ENCODE measurements at regions not wholly inside any gene's neighbourhood (a gene's known extent, or its start where the extent isn't known, plus 50 kb on each side); places are given as distances from the start of the nearest gene placed in this dataset.
"Not testable (repeated sequence)": the region's sequence is repeated elsewhere in the genome, so short reads cannot be mapped to it uniquely, and the experiment has no call there.

DNA sequence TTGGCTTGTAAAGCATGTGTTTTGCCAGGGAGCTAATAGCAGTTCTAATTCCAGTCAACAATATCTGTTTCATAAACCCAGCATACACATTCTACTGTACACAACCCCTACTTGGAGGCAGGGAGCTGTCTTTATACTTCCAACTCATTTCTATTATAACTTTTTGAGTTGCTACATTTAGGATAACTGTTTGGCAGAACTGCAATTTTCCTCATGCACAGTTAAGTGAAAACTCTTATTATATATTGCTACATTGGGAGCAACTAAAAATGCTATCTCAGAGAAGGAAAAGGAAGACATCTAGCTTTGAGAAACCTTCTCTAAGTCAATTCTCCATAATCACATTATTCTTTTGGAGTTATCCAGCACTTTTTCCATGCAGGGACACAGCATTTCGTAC is 480.2 kb downstream of the RPS29 start:
- no peak for DNase-seq

DNA sequence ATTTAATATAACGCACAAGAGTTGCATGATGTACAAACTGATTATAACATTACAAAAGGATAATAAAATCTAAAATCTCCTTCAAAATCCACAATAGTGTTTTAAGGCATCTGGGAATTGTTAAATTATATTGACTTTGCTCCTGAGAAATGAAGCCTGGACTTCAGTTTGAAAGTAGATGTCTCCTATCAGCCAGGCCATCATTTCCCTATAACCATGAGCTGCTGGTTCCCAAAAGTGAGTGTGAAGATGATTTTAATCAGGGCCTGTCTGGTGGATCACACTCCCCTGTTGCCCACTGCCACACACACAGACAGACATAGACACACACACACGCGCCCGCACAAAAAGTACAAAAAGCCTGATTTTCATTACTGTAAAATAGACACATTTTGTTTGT is 480.7 kb downstream of the RPS29 start:
- no peak for DNase-seq

DNA sequence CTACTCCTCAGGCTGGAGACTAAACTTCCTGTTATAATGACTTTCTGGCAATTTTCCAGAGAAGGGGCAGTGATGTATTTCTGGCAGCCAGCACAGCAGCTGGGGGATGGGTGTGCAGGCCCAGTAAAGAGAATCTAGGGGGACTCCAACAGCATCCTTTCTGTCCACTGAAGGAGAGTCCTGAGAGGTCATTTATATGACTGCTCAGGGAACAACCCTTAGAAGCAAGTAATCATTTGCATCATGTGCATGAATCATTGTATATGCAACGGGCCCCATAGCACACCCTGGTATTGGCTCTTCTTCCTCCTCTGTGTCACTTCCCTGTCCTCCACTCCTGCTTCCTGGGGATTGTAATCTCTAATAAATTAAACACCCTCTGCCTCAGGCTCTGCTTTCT is 493.8 kb downstream of the RPS29 start:
- DNase-seq, result no peak

DNA sequence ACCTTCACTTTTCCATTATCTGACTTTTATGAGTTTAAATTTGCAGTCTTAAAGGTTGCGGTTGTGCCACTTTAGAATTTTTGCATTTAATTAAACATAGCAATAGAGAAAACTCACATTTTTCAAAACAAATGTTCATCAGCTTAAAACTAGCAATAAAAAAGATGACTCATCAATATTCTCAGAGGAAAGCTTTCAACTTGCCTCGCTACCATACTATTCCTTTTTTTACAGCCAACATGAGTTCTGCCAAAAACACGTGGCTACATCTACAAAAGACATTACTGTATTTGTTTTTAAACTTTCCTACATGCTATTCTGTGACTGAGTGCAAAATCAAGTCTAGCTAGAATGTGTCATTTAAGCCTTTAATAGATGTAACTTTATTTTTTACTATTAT is 497.1 kb downstream of the RPS29 start:
- no peak for DNase-seq

DNA sequence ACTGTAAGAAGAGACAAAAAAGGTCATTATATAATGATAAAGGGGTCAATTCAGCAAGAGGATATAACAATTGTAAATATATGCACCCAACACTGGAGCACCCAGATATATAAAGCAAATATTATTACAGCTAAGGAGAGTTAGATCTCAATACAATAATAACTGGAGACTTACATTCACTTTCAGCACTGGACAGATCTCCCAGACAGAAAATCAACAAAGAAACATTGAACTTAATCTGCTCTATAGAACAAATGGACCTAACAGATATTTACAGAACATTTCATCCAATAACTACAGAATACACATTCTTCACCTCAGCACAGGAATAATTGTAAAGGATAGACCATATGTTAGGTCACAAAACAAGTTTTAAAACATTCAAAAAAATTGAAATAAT is 512.9 kb downstream of the RPS29 start:
- not testable (repeated sequence) for DNase-seq

DNA sequence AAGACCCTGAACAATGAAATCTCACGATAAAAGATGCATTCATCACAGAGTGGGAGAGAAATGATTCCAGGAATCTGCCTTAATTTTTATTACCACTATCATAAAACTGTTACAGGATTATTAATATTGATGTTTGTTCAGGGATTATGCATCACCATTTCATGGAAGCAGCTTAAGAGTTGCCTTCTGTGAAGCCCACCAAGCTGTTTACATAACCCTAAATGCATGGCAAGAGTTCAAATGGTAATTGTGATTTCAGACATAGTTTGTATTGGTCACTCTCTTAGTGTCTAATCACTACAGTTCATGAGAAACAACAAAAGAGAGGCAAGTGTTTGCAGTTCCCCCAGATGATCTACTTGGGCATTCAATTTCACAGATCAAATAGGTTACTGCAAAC is 527.7 kb downstream of the RPS29 start:
- DNase-seq, result no peak

DNA sequence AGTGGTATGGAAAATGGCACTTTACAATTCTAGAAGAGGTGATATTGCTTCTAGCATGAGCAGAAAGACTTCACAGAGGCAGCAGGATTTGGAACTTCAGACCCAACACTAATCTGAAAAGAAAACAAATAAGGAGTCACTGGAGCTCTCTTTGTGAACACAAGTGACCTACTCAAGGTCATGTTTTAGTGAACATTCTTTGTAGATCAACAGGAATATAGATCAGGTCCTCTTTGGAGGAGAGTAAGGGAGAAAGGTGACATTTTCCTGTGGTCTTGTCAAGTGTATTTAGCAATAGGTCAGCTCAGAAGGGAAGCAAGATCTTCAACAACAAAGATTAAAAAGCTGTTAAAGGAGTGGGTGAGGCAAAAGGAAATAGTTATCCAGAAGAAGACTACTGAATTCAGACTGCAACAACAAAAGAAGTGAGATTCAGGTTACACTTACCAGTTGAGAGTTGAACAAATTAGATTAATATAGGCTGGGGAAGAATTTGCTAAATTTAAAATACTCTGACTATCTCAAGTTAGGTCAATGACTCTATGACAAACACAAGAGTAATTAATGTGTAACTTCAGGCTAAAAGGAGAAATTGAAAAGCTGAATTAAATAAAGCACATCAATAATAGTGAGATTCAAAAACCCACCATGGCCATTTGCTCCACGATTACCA is 528.2 kb downstream of the RPS29 start:
- DNase-seq, result no peak

DNA sequence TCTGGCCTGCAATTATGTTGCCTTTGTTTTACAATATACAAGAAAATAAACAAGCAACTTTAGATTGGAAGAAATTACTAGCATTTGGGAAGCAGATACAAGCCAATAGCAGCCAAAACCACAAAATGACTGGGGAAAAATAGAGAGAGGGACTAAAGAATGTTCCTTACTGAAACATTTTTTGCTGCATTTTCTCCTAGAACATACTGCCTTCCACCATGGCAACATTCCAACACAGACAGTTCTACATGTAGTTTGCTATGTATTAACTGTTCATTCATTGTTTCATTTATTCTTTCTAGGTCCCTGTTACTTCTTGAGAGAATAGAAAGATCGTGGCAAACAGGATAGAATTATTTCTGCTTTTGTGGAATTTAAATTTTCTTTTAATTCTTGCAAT is 530.2 kb downstream of the RPS29 start:
- no peak for DNase-seq

DNA sequence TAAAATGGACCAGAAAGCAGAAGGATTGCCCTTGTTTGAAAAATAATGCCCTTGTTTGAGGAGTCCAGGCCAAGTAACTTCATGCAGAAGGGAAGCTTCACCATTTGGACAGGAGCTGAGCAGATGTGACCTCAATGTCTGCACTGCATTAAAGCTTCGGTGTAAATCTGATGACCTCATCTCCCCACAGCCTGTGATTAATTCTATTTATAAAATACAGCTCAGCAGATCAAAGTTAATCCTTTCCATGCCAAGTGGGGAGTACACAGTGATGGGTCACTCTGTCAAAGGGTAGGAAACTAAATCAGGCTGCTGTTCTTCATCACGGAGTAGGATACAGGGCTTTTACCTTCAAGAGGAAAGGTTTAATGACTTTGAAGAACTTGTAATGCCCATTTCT is 533.7 kb downstream of the RPS29 start:
- DNase-seq, result no peak

DNA sequence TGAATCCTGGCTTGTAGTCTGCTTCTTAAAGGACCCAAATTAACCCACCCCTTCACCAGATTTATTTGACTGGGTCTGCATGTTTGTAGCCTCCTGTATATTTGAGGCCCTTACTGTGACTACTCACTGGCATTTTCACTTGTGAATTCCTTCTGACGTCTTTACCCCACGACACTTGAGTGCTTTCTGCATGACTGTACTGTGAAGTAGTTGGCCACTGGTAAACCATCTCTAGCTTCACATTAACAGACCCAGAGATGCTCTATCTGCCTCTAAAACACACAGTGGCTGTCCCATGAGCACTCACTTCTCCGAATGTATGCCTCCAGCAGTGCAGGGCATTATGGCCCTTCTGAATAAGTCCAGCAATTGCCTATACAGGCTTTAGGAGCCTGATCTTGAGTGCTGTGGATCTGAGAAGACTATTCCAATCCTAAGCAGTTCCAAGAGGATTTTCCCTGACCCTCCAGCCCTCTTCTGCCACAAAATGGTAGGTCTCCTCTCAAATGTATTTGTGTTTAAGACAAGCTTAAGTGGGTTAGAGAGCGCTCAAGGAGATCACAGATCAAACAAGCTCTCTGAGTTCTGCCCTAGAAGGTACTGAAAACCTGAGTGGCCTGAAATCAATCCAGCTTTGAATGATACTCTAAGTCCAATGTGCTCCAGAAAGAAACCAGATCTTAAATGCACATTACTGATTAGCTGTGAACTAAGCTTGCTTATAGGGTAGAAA is 534.7 kb downstream of the RPS29 start:
- DNase-seq, result no peak

DNA sequence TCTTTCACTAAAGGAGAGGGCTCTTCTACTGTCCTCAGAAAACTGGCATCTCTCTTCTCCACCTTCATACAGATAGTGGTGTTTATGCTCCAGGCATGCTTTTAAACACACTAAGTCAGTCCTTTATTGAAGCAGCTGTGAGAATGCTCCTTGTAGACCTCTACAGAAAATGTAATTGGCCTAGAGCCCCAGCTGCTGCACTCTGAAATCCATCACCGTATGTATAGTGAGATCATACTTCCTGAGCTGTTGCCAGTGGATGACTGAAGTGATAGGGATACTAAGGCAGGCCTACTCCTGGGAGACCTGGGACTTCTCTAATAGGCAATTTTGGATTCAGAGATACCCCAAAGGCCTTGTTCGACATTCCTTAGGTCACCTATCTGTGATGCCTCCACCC is 535.4 kb downstream of the RPS29 start:
- no peak for DNase-seq

DNA sequence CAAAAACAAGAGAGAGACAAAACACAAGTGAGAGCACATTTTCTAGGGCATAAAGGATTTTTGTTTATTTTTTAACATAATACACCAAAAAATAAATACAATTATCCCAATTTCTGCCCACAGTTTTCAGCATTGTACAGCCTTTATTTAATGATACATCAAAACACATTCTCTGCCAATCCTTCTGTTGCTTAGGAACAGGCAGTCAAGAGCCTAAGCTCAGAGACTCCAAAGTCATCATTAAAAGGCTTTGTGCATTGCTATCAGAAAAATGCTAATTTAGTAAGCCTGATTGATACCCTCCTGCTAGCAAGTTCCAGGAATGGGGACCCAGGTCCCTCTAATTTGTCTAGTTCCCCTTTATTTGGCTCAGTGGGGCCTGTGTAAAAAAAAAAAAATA is 536.5 kb downstream of the RPS29 start:
- DNase-seq, result peak; percentile 57

DNA sequence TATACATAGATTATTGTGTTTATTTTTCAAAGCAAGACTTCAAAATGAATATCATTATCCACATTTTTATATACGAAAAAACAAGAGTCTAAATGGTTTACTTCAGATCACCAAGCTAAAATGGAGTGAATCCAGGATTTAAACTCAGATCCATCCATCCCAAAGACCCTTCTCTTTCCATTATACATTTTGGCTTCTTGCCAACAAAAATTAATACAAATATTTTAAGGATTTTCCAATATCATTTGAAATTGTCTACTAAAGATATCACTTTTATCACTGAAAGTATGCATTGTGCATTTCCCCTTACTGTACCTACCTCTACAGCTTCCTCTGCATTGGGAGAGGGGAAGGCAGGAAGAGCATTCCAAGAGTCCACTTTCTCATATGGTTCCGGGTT is 541.2 kb downstream of the RPS29 start:
- no peak for DNase-seq

DNA sequence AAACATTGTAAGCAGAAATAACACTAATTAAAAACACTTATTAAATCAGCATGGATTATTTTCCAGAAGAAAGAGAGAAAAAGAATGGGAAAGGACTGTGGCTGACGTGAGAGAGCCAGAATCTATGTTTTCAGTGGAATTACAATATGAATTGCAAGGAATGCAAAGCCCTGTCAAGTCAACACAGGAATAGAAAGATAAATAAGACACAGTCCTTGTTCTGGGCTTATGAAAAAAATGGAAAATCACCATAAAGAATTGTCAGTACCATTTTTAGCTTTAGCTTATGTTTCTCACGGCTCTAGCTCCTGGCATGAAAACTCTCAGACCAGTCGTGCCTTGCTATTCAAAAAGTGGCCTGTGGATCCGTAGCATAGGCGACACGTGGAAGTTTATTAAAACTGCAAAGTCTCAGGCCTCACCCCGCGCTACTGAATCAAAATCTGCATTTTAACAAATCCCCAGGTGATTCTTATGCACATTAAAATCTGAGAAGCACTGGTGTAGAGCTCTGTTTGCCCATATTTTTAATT is 549.1 kb downstream of the RPS29 start:
- DNase-seq, result no peak

DNA sequence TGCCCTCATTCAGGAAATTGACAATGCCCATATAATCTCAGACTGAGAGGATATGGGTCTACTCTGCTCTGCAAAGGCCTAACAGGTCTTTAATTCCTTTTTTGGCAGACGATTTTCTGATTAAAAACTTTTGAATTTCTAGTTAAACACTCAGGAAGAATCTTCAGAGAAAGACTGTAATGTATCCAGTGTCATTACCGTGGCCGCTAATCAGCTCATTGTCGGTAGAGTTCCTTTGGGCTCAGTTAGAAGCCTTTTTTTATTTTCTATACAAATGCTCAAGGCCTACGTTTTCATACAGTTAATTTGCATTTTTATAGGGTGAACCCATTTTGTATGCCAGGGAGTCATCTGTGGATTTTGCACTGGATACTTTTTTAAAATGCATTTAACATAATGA is 549.9 kb downstream of the RPS29 start:
- no peak for DNase-seq

DNA sequence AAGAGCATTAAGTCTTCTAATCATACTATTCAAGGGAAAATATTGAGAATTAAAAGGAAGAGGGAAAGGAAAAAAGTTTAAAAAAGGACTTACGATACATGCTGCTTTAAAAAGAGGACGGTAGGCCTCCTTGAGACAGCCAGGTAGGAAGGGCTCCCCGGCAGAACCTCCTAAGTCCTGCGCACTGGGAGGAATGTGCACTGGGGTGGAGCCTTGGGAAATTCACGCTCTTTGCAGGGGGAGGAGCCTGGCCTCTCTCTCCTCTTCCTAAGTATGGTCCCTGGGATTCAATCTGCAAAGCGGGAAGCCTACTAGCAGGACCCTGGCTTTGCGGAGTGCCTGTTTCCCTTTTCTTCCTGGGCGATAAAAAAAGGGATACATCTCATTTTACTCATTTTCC is 553.0 kb downstream of the RPS29 start:
- no peak for DNase-seq

DNA sequence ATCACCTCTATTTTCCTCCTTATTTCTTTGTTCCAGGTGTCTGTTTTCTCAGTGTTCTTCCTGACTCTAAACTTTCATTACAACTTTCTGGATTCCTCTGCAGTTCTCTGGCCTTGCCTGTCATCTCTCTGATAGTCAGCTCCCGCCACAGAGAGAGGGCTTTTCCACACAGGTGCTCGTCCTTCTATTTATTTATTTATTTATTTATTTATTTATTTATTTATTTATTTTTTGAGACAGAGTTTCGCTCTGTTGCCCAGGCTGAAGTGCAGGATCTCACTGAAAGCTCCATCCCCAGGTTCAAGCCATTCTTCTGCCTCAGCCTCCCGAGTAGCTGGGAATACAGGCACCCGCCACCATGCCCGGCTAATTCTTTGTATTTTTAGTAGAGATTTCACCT is 554.5 kb downstream of the RPS29 start:
- not testable (repeated sequence) for DNase-seq

DNA sequence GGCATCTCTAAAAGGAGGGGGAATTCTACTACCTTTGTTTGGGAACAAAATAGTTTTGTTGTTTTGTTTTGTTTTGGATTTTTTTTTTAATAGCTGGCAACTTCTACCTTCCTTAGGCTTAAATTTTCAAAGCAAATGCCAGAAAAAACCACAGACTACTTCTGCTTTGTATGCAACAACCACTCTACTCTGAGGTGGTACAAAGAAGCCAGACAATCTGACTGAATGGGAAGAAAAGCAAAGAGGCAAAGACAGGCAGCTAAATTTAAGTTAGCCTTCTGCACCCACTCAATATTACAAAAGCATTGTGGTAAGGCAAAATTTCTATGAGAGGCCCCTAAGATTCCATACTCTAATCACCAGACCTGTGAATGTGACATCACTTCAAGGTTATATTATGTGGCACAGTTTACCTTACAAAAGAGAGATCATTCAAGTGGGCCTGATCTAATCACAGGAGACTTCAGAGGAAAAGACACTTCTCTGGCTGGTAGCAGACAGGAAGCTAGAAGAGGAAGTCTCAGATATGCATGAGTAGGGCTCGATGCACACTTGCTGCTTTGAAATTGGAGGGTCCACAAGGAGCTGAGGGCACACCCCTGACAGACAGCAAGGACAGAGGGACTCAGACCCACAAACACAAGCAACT is 566.6 kb downstream of the RPS29 start:
- no peak for DNase-seq

DNA sequence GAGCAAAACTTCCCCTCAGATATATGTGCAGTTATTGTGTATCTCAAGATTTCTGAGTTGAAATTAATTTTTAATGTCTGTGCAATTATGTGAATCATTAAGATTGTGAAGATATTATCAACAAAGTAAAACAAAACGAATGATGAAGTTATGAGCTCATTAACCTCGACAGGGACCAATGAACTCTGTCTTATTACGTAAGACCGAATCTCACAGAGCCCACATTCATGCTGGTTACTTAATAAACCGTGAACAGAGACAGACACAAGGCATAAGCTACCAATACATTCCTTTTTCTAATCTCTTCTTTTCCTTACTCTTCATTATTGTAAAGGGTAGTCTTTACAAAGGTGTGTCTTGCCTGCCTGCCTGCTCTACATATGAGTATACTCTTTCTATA is 568.7 kb downstream of the RPS29 start:
- no peak for DNase-seq

DNA sequence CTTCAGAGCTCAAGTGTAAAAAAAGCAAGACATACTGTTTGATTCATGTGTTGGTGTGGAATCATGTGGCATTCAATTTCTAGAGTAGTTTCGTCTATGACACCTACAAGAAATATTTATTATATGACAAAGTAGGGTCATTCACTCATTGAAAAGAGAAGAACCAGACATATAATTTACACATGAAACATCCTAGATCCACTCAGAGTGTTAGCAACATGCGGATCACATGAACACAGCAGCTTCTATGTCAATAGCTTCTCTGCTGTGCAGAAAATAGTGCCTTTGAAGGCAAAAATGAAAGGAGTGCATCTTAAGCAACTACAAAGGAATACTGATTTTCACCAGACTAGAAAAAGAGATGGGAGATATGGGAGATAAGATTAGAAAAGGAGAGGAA is 569.8 kb downstream of the RPS29 start:
- DNase-seq, result no peak

DNA sequence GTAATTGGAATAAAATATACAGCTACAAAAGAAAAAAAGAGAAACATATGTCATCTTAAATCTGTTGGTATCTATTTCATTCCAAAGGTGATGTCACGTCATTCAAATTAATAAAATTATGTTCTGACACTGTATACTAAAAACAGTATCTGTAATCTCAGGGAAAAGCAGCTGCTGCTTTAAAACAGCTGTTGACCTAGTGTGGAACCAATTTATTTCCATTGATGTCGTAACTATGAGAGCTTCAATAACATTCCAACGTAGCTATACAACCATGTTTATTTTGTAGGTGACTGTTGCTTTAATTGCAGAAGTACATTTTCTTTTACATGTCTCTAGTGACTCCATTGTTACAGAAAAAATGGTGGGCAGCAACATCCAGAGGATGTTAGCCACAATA is 571.7 kb downstream of the RPS29 start:
- DNase-seq, result no peak

DNA sequence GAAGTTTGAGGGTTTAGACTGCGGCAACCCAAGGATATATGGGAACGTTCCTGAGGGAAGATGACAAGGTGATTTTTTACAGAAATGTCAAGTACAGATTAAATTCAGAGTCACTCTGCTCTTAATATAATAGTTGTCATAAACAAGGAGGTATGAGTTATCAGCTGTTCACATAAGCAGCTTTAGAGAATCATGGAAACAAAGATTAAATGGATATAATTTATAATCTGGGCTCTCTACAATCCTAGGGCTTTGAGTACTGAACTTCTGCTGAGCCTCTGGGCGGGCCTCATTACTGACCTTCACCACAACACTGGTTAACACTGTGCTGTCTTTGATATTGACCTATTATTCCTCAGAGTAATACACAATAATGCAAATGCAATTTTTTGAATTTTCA is 577.8 kb downstream of the RPS29 start:
- no peak for DNase-seq

DNA sequence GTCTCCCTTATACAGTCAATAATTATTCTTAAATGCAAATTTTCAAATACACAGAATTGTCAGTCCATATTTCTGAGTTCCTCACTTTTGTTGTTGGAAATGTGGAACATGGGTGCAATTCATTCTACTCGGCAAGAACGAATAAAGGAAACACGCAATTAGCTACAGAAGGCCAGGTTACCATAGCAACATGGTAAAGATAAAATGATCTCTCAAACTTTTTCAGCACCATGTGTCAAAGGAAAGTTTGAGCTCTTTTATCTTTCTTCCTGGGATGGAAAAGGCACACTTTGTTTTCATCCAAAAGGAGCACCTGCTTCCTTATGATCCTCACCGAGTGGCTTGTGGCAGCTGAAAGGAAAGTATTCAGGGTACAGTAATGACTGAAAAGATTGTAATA is 595.0 kb downstream of the RPS29 start:
- no peak for DNase-seq

DNA sequence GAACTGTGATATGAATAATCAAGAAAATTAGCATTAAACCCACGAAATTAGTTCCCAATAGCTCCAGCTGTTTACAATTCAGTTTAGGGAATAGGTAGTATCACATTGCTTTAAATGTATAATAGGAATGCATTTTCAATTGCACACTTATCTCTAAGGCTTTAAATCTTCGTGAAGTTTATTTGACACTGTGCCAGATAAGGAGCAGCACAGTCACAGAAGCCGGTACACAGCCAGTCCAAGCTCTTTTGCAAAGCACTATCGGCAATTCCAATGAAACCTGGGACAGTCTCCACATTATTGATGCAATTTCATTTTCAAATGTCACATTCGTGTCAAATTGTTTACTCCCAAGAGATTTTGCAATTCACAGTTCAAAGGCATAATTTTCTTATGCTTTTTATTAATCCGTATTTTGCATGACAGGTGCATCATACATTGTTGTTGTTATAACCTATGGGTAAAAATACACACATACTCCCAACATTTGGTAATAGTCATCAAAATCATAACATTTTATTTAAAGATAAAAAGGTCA is 602.8 kb downstream of the RPS29 start:
- no peak for DNase-seq

All from NCI-H748 treated with DMSO at 0.1 percent for 48 hours (cell line).